ENCODE measurements at regions not wholly inside any gene's neighbourhood (a gene's known extent, or its start where the extent isn't known, plus 50 kb on each side); places are given as distances from the start of the nearest gene placed in this dataset.

DNA sequence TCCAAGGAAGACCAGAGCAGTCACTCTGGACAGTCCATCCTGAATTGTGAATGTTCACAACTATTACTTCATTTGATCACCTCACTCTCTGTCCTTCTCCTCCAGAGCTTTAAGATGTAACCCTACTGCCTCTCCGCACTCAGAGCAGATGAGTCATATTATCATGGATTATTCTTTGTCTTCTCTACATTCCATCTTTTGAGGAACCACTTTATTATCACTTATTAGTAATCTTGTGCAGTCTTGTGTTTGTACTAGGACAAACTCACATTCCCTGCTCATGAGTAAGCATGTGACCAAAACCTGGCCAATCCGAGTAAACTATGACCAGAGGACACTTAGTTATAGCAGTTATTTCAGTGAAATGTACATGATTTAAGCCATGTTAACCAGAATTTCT lies 401.5 kb upstream of the ADGRB3 start:
- H4K91ac ChIP-seq (ENCODE audit: low read depth, low read length, poor library complexity): no peak overlapping the region
- H3K4ac ChIP-seq (ENCODE audit: low read length): no peak overlapping the region
- H3K36me3 ChIP-seq (replicated peaks in 1 of 2; ENCODE audit: control insufficient read depth in 2 of 2, insufficient read depth in 2 of 2, low read length in 2 of 2): no peaks in the 10 kb centered on the region
- H2BK12ac ChIP-seq (ENCODE audit: low read length): no peak overlapping the region
- no peak overlapping the region for H3K23ac ChIP-seq (ENCODE audit: low read depth, low read length, poor library complexity)
- H3K18ac ChIP-seq (ENCODE audit: low read length): no peak overlapping the region
- H3K27me3 ChIP-seq (ENCODE audit: control insufficient read depth in 3 of 3, insufficient read depth in 3 of 3, low read depth in 1 of 3, low read length in 3 of 3): no peaks in the 10 kb centered on the region
- WGBS, 2 donors (ENCODE audit: extremely low coverage in 2 of 2, insufficient read length in 2 of 2, insufficient replicate concordance in 1 of 2): no CpG with 5 or more reads among the region's 2 CpGs
- H3K79me1 ChIP-seq (ENCODE audit: low read depth, low read length): no peaks in the 10 kb centered on the region
- no peak overlapping the region for H2BK5ac ChIP-seq (ENCODE audit: low read length)
- no peak overlapping the region for H2BK15ac ChIP-seq (ENCODE audit: low read length)
- no peak overlapping the region for H3K14ac ChIP-seq (ENCODE audit: low read length)
- no peak overlapping the region for H2BK120ac ChIP-seq (ENCODE audit: low read depth, low read length)
- no peak overlapping the region for H3K4me3 ChIP-seq (ENCODE audit: low read length in 2 of 2)
- no peaks in the 10 kb centered on the region for H3K9me3 ChIP-seq (replicated peaks in 1 of 2; ENCODE audit: control insufficient read depth in 2 of 2, insufficient read depth in 1 of 2, low read depth in 1 of 2, low read length in 2 of 2)
- H4K8ac ChIP-seq (ENCODE audit: low read depth, low read length): no peak overlapping the region
- peak overlapping the region; percentile 33 for H2AFZ ChIP-seq (ENCODE audit: low read length)
- DNase-seq (ENCODE audit: low spot score): no peak
- no peak overlapping the region for H3K27ac ChIP-seq (replicated peaks; ENCODE audit: low read length)
- H3K9ac ChIP-seq (ENCODE audit: low read depth, low read length, poor library complexity): no peak overlapping the region
- H2AK5ac ChIP-seq (ENCODE audit: low read depth, low read length): no peak overlapping the region
- peaks cover 3 to 29% of the 10 kb centered on the region in 2 donors for H3K4me1 ChIP-seq (ENCODE audit: control insufficient read depth in 2 of 2, insufficient read depth in 1 of 2, low read depth in 1 of 2, low read length in 2 of 2)
- no peak overlapping the region for H3K4me2 ChIP-seq (ENCODE audit: insufficient read depth, low read length, poor library complexity, severe bottlenecking)

DNA sequence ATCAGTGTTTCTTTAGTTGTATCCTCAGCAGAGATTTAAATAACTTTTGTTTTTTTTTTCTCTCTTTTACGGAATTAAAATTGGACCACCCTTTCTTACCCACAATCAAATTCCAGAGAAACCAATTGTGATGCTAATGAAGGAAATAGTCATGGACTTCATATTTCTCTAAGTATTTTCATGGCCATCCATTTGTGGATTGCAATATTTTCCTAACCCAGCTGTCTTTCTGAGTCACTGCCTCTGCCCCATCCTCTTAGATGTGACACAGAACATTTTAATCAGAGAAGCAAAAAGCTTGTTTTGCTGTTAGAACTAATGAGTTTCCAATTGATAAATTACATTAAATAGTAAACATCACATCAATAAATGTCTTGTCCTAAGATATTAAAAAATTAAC lies 405.5 kb upstream of the ADGRB3 start:
- no peak overlapping the region for H3K27ac ChIP-seq (replicated peaks; ENCODE audit: low read length)
- H3K4me1 ChIP-seq (ENCODE audit: control insufficient read depth in 2 of 2, insufficient read depth in 1 of 2, low read depth in 1 of 2, low read length in 2 of 2): peaks cover 4 to 17% of the 10 kb centered on the region in 2 donors
- no peak overlapping the region for H2BK12ac ChIP-seq (ENCODE audit: low read length)
- no peak overlapping the region for H3K9ac ChIP-seq (ENCODE audit: low read depth, low read length, poor library complexity)
- no peak for DNase-seq (ENCODE audit: low spot score)
- no peak overlapping the region for H3K14ac ChIP-seq (ENCODE audit: low read length)
- H3K18ac ChIP-seq (ENCODE audit: low read length): no peak overlapping the region
- no peak overlapping the region for H3K4ac ChIP-seq (ENCODE audit: low read length)
- no peak overlapping the region for H4K91ac ChIP-seq (ENCODE audit: low read depth, low read length, poor library complexity)
- H3K4me2 ChIP-seq (ENCODE audit: insufficient read depth, low read length, poor library complexity, severe bottlenecking): no peak overlapping the region
- H2BK120ac ChIP-seq (ENCODE audit: low read depth, low read length): no peak overlapping the region
- H2BK15ac ChIP-seq (ENCODE audit: low read length): no peak overlapping the region
- H3K79me1 ChIP-seq (ENCODE audit: low read depth, low read length): no peaks in the 10 kb centered on the region
- no CpG with 5 or more reads among the region's 1 CpG for WGBS, 2 donors (ENCODE audit: extremely low coverage in 2 of 2, insufficient read length in 2 of 2, insufficient replicate concordance in 1 of 2)
- H3K27me3 ChIP-seq (ENCODE audit: control insufficient read depth in 3 of 3, insufficient read depth in 3 of 3, low read depth in 1 of 3, low read length in 3 of 3): no peaks in the 10 kb centered on the region
- no peaks in the 10 kb centered on the region for H3K9me3 ChIP-seq (replicated peaks in 1 of 2; ENCODE audit: control insufficient read depth in 2 of 2, insufficient read depth in 1 of 2, low read depth in 1 of 2, low read length in 2 of 2)
- no peak overlapping the region for H2BK5ac ChIP-seq (ENCODE audit: low read length)
- no peaks in the 10 kb centered on the region for H3K36me3 ChIP-seq (replicated peaks in 1 of 2; ENCODE audit: control insufficient read depth in 2 of 2, insufficient read depth in 2 of 2, low read length in 2 of 2)
- H2AK5ac ChIP-seq (ENCODE audit: low read depth, low read length): no peak overlapping the region
- H3K4me3 ChIP-seq (ENCODE audit: low read length in 2 of 2): no peak overlapping the region
- H4K8ac ChIP-seq (ENCODE audit: low read depth, low read length): no peak overlapping the region
- no peak overlapping the region for H3K23ac ChIP-seq (ENCODE audit: low read depth, low read length, poor library complexity)
- H2AFZ ChIP-seq (ENCODE audit: low read length): no peak overlapping the region

- Histone ChIP-seq H2BK15ac (ENCODE audit: low read length) (no peak overlapping the region), H2BK12ac (ENCODE audit: low read length) (no peak overlapping the region), H3K18ac (ENCODE audit: low read length) (no peak overlapping the region), H2BK120ac (ENCODE audit: low read depth, low read length) (no peak overlapping the region), H3K27ac (replicated peaks; ENCODE audit: low read length) (no peak overlapping the region), H3K9me3 (replicated peaks in 1 of 2; ENCODE audit: control insufficient read depth in 2 of 2, insufficient read depth in 1 of 2, low read depth in 1 of 2, low read length in 2 of 2) (no peaks in the 10 kb centered on the region), H3K14ac (ENCODE audit: low read length) (no peak overlapping the region), H3K27me3 (ENCODE audit: control insufficient read depth in 3 of 3, insufficient read depth in 3 of 3, low read depth in 1 of 3, low read length in 3 of 3) (no peaks in the 10 kb centered on the region), H3K9ac (ENCODE audit: low read depth, low read length, poor library complexity) (no peak overlapping the region), H3K4me1 (ENCODE audit: control insufficient read depth in 2 of 2, insufficient read depth in 1 of 2, low read depth in 1 of 2, low read length in 2 of 2) (peaks cover 0 to 2% of the 10 kb centered on the region in 2 donors), H3K79me1 (ENCODE audit: low read depth, low read length) (no peaks in the 10 kb centered on the region), H3K4ac (ENCODE audit: low read length) (no peak overlapping the region), H2BK5ac (ENCODE audit: low read length) (no peak overlapping the region), H2AFZ (ENCODE audit: low read length) (no peak overlapping the region), H3K4me2 (ENCODE audit: insufficient read depth, low read length, poor library complexity, severe bottlenecking) (no peak overlapping the region), H3K23ac (ENCODE audit: low read depth, low read length, poor library complexity) (no peak overlapping the region), H3K4me3 (ENCODE audit: low read length in 2 of 2) (no peak overlapping the region), H3K36me3 (replicated peaks in 1 of 2; ENCODE audit: control insufficient read depth in 2 of 2, insufficient read depth in 2 of 2, low read length in 2 of 2) (no peaks in the 10 kb centered on the region), H2AK5ac (ENCODE audit: low read depth, low read length) (no peak overlapping the region), H4K91ac (ENCODE audit: low read depth, low read length, poor library complexity) (no peak overlapping the region), H4K8ac (ENCODE audit: low read depth, low read length) (no peak overlapping the region)
- WGBS, 2 donors (ENCODE audit: extremely low coverage in 2 of 2, insufficient read length in 2 of 2, insufficient replicate concordance in 1 of 2): no CpG with 5 or more reads among the region's 3 CpGs
- DNase-seq (ENCODE audit: low spot score): peak; percentile 11
Observed at GRCh38 chr6:68226460-68226859, 408.6 kb upstream of the ADGRB3 start.

DNA sequence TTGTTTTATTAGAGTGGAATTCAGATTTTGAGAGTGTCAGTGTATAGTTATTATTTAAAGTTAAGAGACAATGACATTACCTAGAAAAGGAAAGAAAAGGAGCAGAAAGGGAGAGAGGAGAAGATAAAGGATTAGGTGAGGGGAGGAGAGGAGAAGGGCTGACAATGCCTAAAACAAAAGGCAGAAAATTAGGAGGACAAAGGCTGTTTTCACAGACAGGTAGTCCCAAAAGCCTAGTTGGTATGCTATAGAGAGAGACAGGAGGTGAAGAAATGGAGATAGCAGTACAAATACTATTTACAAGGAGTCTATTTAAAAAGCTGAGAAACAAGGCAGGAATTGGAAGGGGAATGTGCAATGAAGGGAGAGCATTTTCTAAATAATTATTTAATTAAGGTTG lies 409.4 kb upstream of the ADGRB3 start:
- no peak overlapping the region for H3K23ac ChIP-seq (ENCODE audit: low read depth, low read length, poor library complexity)
- no peaks in the 10 kb centered on the region for H3K27me3 ChIP-seq (ENCODE audit: control insufficient read depth in 3 of 3, insufficient read depth in 3 of 3, low read depth in 1 of 3, low read length in 3 of 3)
- H3K9ac ChIP-seq (ENCODE audit: low read depth, low read length, poor library complexity): no peak overlapping the region
- no peaks in the 10 kb centered on the region for H3K79me1 ChIP-seq (ENCODE audit: low read depth, low read length)
- no peak overlapping the region for H3K4ac ChIP-seq (ENCODE audit: low read length)
- no peak overlapping the region for H2AFZ ChIP-seq (ENCODE audit: low read length)
- H3K36me3 ChIP-seq (replicated peaks in 1 of 2; ENCODE audit: control insufficient read depth in 2 of 2, insufficient read depth in 2 of 2, low read length in 2 of 2): no peaks in the 10 kb centered on the region
- H2BK12ac ChIP-seq (ENCODE audit: low read length): no peak overlapping the region
- H3K14ac ChIP-seq (ENCODE audit: low read length): no peak overlapping the region
- no peak overlapping the region for H2AK5ac ChIP-seq (ENCODE audit: low read depth, low read length)
- H3K4me3 ChIP-seq (ENCODE audit: low read length in 2 of 2): no peak overlapping the region
- H2BK120ac ChIP-seq (ENCODE audit: low read depth, low read length): no peak overlapping the region
- no peak overlapping the region for H4K91ac ChIP-seq (ENCODE audit: low read depth, low read length, poor library complexity)
- no peaks in the 10 kb centered on the region for H3K9me3 ChIP-seq (replicated peaks in 1 of 2; ENCODE audit: control insufficient read depth in 2 of 2, insufficient read depth in 1 of 2, low read depth in 1 of 2, low read length in 2 of 2)
- no peak overlapping the region for H4K8ac ChIP-seq (ENCODE audit: low read depth, low read length)
- no peak overlapping the region for H3K18ac ChIP-seq (ENCODE audit: low read length)
- H3K4me1 ChIP-seq (ENCODE audit: control insufficient read depth in 2 of 2, insufficient read depth in 1 of 2, low read depth in 1 of 2, low read length in 2 of 2): peaks cover 0 to 2% of the 10 kb centered on the region in 2 donors
- DNase-seq (ENCODE audit: low spot score): no peak
- no peak overlapping the region for H3K27ac ChIP-seq (replicated peaks; ENCODE audit: low read length)
- H3K4me2 ChIP-seq (ENCODE audit: insufficient read depth, low read length, poor library complexity, severe bottlenecking): no peak overlapping the region
- H2BK15ac ChIP-seq (ENCODE audit: low read length): no peak overlapping the region
- H2BK5ac ChIP-seq (ENCODE audit: low read length): no peak overlapping the region

Measured in neuronal stem cell (in vitro differentiated cells).